GM18508 (cell line): ENCODE measurements at regions not wholly inside any gene's neighbourhood (a gene's known extent, or its start where the extent isn't known, plus 50 kb on each side); places are given as distances from the start of the nearest gene placed in this dataset.

Experiments used
- ATAC-seq: cut with Tn5 transposase; IDR thresholded peaks from one replicate; pipeline ENCODE4 v1.9.1; 2021; ENCODE audit warnings: moderate number of reproducible peaks; ENCODE audit not compliant: insufficient read depth, unreplicated experiment

DNA sequence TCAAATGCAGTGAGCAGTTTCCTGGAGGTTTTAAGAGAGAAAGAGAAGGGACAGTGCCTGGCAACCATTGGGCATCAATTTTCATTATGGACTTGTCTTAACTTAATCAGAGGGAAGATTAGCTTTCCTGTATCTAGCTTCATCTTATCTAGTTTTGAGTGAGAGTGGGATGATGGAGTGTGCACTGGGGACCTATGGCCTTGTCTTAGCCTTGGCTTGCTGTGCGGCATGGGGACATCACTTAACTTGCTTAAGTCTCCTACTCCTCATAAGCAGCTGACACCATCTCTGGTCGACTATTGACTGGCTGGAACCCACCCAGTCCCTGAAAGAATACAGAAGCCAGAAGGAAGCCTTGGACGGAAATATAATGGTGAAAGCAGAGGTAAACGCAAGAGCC is 344.0 kb downstream of the SOX11 start:
- ATAC-seq, result no peak

DNA sequence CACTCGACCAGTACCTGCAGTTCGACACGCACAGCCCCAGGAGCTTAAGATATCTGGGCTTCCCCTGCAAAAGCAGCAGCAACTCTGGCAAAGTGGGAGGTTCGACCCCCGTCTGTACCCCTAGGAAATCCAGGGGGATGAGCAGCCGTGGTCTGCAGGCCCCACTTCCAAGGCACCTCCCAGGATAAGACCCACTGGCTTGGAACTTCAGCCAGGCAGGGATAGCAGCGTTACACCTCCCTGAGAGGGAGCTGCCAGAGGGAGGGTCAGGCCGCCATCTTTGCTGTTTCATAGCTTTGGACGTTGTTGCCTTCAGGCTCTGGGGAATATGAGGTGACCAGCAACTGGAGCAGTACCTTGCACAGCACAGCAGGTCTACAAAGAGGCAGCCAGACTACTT is 351.1 kb downstream of the SOX11 start:
- no peak for ATAC-seq

DNA sequence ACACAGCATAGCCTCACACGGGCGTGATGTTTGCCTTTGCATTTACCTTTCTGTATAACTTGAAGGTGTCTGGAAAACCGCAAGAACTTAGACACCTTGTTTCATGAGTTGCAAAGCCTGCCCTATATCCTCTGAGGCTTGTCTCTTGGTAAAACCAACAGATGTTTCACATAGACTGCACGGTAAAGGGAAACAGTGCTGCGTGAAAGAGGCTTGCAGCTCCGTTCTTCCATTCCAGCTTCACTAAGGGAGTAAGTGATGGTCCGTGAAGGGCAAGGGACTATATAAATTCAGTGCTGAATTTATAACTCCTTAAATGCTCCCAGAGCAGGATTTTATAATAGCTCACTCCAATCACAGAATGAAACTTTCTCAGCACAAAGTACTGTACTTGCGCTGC is 360.5 kb downstream of the SOX11 start:
- no peak for ATAC-seq

DNA sequence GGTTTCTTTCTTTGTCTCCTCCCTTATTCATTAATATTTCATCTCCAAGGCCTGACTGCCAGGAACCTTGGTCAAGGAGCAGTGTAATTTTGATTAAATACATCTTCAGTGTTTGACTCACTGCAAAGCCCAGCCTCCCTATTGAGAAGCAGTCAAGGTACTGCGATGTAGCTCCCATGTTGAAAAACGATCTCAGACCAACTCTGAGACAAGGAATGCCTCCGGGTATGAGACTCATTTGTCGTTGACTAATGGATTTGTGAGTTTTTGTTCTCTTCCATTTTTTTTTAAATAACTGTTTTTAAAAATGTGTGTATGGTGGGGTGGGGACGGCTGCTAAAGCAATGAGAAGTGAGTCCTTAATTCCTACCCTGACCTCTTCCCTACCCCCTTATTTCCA is 361.6 kb downstream of the SOX11 start:
- no peak for ATAC-seq

DNA sequence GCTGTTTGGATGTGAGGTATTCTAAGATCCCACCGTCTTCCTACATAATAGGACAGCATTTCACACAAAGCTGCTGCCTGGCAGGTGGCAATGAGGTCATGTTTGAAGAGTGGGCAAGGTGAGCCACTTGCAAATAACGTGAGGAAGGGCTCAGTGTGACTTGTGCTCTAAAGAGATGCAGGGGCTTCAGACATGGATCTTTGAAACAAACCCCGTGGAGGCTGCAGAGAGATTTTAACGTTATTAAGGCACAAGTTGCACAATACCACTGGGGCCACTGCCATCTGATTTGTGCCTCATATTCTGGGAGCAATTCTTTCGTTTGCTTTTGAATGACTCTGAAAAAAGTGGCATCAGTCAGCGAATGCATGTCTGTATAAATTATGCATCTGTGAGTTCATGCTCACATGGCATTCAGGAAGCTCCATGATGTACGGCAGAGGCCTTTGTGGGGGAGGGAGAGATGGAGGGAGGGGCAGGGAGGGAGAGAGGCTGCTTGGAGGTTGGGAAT is 362.0 kb downstream of the SOX11 start:
- ATAC-seq, result no peak

DNA sequence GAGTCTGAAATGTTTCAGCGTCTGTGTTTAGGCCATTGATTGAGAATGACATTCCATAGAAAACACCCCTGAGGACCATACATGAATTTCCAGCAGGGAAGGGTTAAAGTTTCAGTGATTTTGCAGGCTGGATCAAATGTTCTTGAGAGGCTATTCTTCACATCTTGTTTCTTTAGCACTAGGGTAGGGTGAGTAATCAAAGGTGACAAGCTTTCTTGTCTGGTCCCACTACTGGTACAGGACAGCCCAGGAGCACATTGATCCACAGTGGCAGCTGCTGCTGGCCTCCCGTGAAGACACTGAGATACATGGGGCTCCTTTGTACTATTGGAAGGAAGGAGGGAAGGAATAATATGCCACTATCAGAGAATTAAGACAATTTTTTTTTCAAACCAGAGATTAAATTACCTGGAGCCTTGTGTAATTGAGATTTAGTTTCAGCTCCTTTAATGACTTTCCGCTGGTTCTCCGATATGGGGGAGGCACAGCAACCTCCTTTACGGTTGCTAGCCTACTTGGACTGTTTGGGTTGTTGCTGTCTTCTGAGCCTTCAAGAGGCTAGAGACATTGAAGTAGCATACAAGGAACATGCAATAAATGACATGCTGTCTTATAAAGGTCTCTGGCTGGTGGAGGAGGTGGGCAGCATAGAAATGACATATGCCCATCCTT is 368.9 kb downstream of the SOX11 start:
- no peak for ATAC-seq

DNA sequence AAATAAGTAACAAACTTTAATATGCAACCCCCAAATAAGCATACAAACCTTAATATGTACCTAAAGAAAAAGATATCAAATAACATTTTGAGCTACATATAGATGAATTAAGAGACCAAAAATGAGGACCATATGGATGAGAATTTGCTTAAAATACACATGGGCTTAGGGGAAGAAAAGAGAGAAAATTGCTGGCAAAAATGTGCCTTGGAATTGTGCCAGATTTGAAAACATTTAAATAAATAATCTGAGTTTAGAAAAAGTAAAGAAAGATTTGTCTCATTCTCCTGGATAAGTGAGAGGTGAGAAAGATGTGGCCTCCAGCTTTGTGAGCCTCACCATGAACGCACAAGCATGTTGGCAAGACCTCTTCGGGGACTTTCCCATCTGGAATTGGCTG is 372.6 kb downstream of the SOX11 start:
- no peak for ATAC-seq

DNA sequence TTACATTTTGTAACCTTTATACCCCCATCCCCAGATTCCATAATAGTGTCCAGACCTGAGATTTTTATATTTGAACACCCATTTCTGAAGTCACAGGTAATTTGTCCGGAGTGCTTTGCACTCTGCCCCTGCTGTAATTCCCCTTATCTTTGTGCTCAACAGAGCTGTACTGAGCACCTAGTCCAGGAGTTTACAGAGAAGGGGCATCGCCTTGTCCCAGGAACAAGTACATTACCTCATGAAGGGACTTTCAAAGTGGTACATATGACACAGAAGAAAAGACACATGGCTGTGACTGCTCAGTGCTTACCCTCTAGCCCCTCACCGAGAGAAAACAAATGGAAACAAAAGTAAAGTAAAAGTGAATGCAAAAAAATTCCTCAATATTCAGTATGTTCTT is 373.5 kb downstream of the SOX11 start:
- no peak for ATAC-seq

DNA sequence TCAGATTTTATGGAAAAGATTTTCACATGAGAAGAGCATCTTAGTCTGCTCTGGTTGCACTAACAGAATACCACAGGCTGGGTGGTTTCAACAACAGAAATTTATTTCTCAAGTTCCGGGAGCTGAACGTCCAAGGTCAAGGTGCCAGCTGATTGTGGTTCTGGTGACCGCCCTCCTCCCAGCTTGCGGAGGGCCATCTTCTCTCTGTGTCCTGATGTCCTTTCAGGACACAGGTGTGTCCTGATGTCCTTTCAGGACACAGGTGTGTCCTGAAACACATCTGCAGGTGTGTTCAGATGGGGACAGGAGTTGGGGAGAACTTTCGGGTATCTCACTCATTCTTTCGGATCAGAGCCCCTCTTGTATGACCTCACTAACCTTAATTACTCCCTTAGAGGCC is 374.9 kb downstream of the SOX11 start:
- ATAC-seq, result no peak

DNA sequence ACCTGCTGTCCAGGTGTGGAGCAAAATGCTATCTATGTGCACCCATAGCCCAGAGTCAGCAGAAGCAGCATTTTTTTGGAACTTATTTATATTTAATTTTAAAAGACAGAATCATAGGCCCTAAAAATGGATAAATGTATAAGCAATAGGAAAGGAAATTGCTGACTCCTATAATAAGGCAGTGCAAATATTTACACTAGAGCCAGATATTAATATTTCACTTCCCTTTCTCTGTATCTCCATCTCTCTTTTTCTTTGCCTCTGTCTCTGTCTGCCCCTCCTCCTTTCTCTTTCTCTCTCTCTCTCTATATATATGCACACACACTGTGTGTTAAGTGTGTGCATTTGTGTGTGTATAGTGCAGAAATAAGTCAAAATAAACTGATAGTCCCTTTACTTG is 375.6 kb downstream of the SOX11 start:
- ATAC-seq, result no peak

DNA sequence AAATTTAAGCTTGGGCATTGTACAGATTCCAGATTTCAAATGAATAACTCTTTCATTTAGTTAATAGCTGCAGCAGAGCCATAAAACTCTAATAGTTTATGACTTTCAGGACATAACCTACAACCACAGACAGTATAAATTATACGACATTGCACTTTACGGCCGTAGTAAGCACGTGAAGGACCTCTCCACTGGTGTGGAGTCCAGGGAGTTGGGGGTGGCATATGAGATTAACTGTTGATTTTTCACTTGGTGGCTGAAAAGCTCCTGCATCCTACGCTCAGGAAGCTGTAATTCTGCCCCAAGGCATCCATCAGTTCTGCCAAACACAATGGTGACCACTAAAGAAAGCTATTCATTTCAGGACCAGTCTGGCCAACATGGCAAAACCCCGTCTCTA is 376.2 kb downstream of the SOX11 start:
- ATAC-seq, result no peak

DNA sequence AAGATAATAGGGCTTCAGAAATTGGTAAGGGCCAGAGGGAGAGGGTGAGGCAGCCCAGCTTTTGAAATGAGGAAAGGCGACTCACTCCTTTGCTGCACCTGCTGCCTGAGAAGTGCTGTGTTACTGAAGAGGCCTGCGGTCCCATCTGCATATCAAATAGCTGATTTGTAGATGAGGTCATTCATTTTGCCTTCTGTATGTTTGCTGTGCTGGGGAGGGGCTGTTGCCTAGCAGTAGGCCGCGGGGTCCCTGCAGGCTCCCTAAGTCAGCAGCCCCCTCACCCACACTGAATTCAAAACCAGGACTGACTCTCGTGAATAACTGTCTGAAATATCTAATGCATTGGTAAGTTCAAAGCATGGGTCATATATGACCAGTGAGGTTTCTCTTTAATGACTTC is 377.2 kb downstream of the SOX11 start:
- ATAC-seq, result no peak

DNA sequence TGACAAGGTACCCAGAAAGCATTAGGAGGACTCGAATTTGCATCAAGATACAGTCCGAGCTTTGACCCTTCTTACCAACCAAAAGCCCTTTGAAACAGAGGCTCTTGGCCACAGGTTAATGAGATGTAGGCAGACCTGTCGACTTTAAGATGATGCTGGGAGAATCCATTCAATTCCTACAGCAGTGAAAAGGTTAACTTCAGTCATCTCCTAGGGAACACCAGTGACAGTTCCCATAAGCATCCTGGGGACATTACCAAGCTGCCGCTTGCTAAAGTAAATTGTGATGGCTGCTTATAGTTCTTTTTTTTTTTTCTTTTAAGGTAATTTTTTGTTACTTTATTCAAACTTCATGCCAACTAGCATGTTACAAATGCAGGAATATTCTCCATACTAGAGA is 379.3 kb downstream of the SOX11 start:
- ATAC-seq, result no peak

DNA sequence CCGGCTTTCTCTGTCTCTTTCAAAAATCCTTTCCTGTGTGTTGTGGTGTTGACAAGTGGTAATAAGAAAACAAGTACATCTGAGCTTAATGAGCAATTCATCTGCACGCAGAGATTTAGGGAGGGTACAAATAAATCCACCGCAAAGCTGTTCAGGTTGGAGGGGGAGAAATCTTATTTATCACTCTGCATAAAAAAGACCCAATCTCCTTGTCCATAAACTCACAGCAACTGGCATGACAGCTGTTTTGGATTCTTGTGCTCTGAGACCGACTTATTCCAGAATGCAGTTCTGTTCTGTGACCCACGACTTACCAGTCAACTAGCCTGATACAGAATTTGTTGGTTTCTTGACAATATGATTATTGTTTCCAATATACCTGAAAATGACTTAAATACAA is 380.1 kb downstream of the SOX11 start:
- ATAC-seq, result no peak

DNA sequence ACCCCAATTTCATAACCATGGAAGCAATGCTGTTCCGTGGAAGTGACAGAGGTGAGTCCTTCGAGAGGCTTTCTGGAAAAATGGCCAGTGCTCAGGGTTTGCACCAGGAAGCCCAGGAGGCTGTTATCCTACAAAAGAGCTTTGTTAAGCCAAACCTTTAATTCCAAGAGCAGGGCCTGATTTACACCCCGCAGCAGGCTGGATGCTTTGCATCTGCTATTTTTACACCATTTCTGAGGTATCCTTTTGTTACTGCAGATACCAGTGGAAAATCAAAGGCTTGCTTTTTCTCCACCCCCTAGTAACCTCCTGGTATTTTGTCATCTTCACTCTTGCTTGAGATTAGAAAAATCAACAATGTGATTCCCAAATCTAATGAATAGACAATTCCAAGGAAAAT is 380.6 kb downstream of the SOX11 start:
- ATAC-seq, result no peak

DNA sequence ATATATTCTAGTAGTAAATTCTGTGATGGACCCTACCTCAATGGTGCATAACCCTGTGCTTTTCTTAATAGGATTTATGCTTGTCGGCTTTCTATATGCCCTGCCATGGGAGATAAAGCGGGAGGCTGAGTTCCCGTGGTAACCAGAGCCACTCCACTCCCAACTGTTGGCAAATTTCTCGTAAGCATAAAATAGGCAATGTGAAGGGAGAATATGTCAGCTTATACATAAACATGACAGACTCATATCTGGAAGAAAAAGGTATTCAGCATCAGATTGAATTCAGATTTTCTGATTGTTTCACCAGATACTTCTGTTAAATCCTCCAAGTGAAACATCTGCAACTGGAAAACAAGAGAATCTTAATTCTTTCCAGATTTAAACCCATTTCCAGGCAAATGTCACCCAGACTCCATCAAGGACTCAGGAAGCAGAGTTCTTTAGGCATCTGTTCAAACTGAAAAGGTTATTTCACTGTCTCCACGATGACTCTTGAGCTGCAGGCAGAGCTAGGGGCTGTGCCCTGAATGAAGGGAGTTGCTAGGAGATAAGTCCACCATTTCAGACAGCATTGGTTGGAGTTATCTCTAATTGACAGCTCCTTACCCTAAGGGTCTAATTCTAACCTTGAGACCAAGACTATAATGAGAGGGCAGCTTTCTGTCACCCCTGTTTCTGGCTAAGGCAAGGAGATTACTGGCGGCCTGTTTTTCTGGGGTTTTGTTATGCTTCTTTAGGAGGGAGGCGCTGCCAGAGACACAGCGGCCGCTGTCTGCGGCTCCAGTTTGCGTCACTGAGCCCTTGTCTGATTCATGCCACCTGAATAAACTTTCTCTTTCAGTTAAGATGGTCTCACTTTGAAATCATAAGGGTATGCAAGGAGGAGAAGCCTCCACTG is 381.3 kb downstream of the SOX11 start:
- ATAC-seq, result no peak

DNA sequence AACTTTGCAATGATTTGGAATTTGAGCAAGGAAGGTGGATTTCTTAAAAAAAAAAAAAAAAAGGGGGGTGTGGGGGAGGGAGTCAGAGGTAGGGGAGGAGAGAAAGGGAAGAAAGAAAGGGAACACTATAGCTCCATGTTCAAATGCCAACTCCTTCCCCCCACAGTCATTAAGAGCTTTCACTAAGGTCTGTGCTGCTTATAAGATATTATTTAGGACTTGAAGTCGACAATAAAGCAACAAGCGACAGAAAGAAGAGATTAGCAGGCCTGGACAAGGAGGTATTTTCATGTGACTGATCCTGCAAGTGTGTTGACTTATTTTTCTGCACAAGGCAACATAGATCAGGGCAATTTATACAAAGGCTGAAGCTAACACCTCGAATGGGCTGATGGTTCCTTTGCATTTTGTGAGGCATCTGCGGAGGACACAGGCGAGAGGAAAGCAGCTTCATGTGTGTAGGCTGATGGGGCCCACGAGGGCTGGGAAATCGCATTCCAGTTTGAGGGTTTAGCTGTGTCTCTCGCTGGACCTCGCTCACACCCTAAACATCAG is 382.0 kb downstream of the SOX11 start:
- ATAC-seq, result no peak

DNA sequence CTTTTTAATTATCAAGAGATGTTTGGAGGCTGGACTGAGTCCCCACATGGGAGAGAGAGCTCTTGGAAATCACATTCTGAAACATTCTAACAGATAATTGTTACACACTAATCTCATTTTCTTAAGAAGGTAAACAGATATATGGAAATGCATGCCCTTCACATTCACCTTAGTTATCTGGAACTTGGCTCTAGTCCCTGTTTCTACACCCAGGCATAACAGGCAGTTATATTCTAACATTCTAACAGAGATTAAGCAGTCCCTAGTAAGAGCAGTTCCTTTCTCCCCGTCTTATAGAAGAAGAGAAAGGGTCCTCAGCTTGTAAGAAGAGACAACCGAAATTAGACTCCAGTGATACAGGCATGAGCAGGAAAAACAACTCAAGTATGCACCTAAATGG is 385.4 kb downstream of the SOX11 start:
- no peak for ATAC-seq

DNA sequence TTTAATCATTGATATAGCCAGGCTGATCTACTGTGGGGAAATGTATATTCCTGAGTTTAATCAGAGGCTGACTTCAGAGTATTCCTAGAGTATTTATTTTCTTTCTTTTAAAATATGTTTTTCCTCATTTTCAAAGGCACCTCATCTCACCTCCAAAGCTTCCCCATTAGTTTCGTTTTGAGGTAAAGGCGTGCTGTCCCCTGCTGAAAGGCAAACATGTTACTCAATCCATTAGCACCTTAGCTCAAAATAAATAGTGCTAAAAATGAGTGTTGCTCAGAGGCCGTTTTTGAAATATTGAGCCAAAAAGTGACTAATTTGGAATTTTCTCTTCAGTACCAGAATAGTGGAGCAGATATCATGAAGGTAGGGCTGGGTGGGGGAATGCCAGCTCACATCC is 386.2 kb downstream of the SOX11 start:
- no peak for ATAC-seq

DNA sequence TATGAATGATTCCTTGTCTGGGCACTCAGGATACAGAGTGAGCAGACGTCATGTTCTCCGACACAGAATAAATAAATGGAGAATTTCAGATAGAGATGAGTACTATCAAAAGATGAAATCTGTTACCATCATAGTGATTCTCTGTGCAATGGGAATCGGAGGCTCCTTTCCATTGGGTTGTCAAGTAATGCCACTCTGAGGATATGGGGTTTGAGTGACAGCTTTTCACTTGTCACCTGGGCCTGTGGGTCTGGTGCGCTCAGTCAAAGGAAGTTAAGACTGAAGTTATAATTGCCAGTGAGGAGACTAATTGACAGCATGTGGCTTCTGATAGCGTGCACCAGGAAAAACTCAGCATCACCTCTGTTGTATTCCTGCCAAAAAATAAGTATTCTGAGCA is 387.2 kb downstream of the SOX11 start:
- ATAC-seq, result no peak

DNA sequence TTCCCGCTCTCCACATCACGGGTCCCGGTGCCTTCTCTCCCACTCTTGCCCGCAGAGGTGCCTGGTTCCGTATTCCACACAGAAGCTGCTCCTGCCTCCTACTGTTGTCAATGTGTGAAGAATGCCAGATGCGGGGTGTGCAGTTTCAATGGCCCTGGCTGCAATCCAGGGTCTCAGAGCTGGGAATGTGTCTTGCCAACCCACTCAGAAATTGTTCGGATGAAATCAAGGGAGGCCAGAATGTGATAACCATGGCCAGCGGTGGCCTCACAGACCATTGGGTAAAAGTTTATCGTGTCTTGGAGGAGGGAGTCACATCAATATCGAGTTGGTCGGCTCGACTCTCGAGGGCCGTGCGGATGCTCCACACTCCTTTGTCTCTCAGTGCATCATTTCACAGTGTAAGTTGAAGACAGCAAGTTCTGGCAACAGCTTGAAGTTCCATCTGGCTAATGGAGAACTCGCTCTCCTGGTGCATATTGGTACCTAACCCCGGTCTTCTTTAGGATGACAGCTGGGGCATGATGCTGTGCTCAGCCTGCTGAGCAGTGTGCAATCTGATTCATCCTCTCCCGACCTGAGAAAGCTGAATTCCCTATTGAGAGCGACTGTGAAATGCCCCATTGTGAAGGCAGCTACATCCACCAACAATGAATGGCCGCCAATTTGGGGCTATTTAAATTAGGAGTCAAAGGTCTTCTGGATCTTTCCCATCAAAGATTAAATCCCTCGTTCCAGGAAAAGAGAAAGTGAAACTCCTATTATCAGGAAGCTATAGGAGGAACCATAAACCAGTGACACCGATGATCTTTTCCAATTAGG is 389.0 kb downstream of the SOX11 start:
- no peak for ATAC-seq
